SIG-M5 (cell line): ENCODE measurements at regions not wholly inside any gene's neighbourhood (a gene's known extent, or its start where the extent isn't known, plus 50 kb on each side); places are given as distances from the start of the nearest gene placed in this dataset.

Experiments
- DNase-seq: peaks from one replicate; lab custom pipeline; 2025; lab: John Stamatoyannopoulos, UW

GRCh38 chr7:47690902-47691558 lies 109.1 kb upstream of the TNS3 start:
- DNase-seq: no peak

- DNase-seq: no peak
These were observed 107.6 kb upstream of the TNS3 start for GRCh38 chr7:47689558-47689957.

GRCh38 chr7:47688311-47689100 lies 106.6 kb upstream of the TNS3 start:
- no peak for DNase-seq

- DNase-seq: no peak
These were observed 103.9 kb upstream of the TNS3 start for GRCh38 chr7:47685712-47686376.

- no peak for DNase-seq
These were observed 103.2 kb upstream of the TNS3 start for GRCh38 chr7:47685151-47685550.

GRCh38 chr7:47684728-47685127 lies 102.8 kb upstream of the TNS3 start:
- DNase-seq: no peak

- DNase-seq: no peak
These were observed 101.6 kb upstream of the TNS3 start for GRCh38 chr7:47683485-47683898.

- DNase-seq: no peak
These were observed 101.0 kb upstream of the TNS3 start for GRCh38 chr7:47682874-47683273.

GRCh38 chr7:47681249-47681810 lies 99.4 kb upstream of the TNS3 start:
- no peak for DNase-seq

GRCh38 chr7:47678641-47679380 lies 96.9 kb upstream of the TNS3 start:
- no peak for DNase-seq

GRCh38 chr7:47677664-47678063 lies 95.8 kb upstream of the TNS3 start:
- no peak for DNase-seq

GRCh38 chr7:47677093-47677492 lies 95.2 kb upstream of the TNS3 start:
- DNase-seq: no peak

- DNase-seq: no peak
These were observed 91.1 kb upstream of the TNS3 start for GRCh38 chr7:47672977-47673381.

GRCh38 chr7:47672271-47672791 lies 90.4 kb upstream of the TNS3 start:
- no peak for DNase-seq

- no peak for DNase-seq
These were observed 89.4 kb upstream of the TNS3 start for GRCh38 chr7:47671358-47671757.

GRCh38 chr7:47670729-47671128 lies 88.8 kb upstream of the TNS3 start:
- no peak for DNase-seq

- no peak for DNase-seq
These were observed 88.0 kb upstream of the TNS3 start for GRCh38 chr7:47669901-47670384.

GRCh38 chr7:47669178-47669891 lies 87.4 kb upstream of the TNS3 start:
- DNase-seq: peak; percentile 53

- DNase-seq: no peak
These were observed 84.4 kb upstream of the TNS3 start for GRCh38 chr7:47666164-47666862.

- no peak for DNase-seq
These were observed 82.8 kb upstream of the TNS3 start for GRCh38 chr7:47664650-47665195.
